Suprapubic skin (tissue), 4 donors: ENCODE measurements at regions not wholly inside any gene's neighbourhood (a gene's known extent, or its start where the extent isn't known, plus 50 kb on each side); places are given as distances from the start of the nearest gene placed in this dataset.
"Not testable (repeated sequence)": the region's sequence is repeated elsewhere in the genome, so short reads cannot be mapped to it uniquely, and the experiment has no call there.

Source experiments
- DNase-seq, 2 donors: peaks; one replicate each; pipeline ENCODE4 v3.0.0-alpha.2; 2019; ENCODE audit warnings: low spot score in 2 of 2
- H3K27ac ChIP-seq: fragments of 200-600 bp; sonication (generic); one replicate; pipeline ENCODE4 v1.5.1; 2019
- H3K27me3 ChIP-seq: fragments of 200-600 bp; sonication (generic); one replicate; pipeline ENCODE4 v1.5.1; 2019
- H3K36me3 ChIP-seq: fragments of 200-600 bp; sonication (generic); one replicate; pipeline ENCODE4 v1.5.1; 2019
- H3K4me1 ChIP-seq: fragments of 200-600 bp; sonication (generic); one replicate; pipeline ENCODE4 v1.5.1; 2019
- H3K4me3 ChIP-seq: fragments of 200-600 bp; sonication (generic); one replicate; pipeline ENCODE4 v1.5.1; 2019; ENCODE audit warnings: mild to moderate bottlenecking
- H3K9me3 ChIP-seq: fragments of 200-600 bp; sonication (generic); one replicate; pipeline ENCODE4 v1.5.1; 2019
- CTCF ChIP-seq, 2 donors: fragments of 200-600 bp in 1 of 2; fragments of 450-650 bp in 1 of 2; sonication (generic) in 1 of 2; IDR thresholded peaks; one replicate each; pipeline ENCODE4 v1.5.1; 2016 to 2019; ENCODE audit warnings: antibody characterized with exemption in 2 of 2, mild to moderate bottlenecking in 1 of 2, moderate library complexity in 1 of 2
- EP300 ChIP-seq: sonication (generic); formaldehyde crosslinking; IDR thresholded peaks from one replicate; pipeline ENCODE4 v1.6.1; 2017; ENCODE audit warnings: antibody characterized with exemption
- POLR2A ChIP-seq, 2 donors: fragments of 450-650 bp; IDR thresholded peaks; one replicate each; pipeline ENCODE4 v1.6.1; 2017; ENCODE audit warnings: antibody characterized with exemption in 2 of 2, mild to moderate bottlenecking in 2 of 2, moderate library complexity in 2 of 2
- POLR2AphosphoS5 ChIP-seq, 3 donors: sonication (generic); formaldehyde crosslinking; IDR thresholded peaks; one replicate each; pipeline ENCODE4 v1.6.1; 2017; ENCODE audit warnings: antibody characterized with exemption in 3 of 3
- WGBS: methylation state at CpG from one replicate; pipeline ENCODE4 v1.1.5; 2018; 5-methylcytosine and 5-hydroxymethylcytosine counted together

- Histone ChIP-seq H3K27me3 (no peaks in the 10 kb centered on the region), H3K27ac (no peak overlapping the region), H3K4me1 (no peaks in the 10 kb centered on the region), H3K36me3 (no peaks in the 10 kb centered on the region), H3K9me3 (no peaks in the 10 kb centered on the region), H3K4me3 (no peak overlapping the region)
- no peak for TF ChIP-seq POLR2A (IDR thresholded peaks at IDR 0.05)
- no peak for TF ChIP-seq CTCF (IDR thresholded peaks at IDR 0.05)
- no peak for TF ChIP-seq EP300
- no peak for TF ChIP-seq POLR2AphosphoS5 (IDR thresholded peaks at IDR 0.05)
- WGBS, result 94% methylated on average over 2 of the region's 2 CpGs
- DNase-seq, result no peak
Measured at GRCh38 chr11:25615841-25616240, 716.1 kb upstream of the ANO3 start.

- WGBS, result 70% methylated on average over 3 of the region's 3 CpGs
- Histone ChIP-seq H3K27me3 (no peaks in the 10 kb centered on the region), H3K4me3 (no peak overlapping the region), H3K36me3 (no peaks in the 10 kb centered on the region), H3K9me3 (no peaks in the 10 kb centered on the region), H3K4me1 (no peaks in the 10 kb centered on the region), H3K27ac (no peak overlapping the region)
- no peak for DNase-seq
- TF ChIP-seq CTCF (IDR thresholded peaks at IDR 0.05), result no peak
- TF ChIP-seq POLR2A (IDR thresholded peaks at IDR 0.05), result no peak
- no peak for TF ChIP-seq POLR2AphosphoS5 (IDR thresholded peaks at IDR 0.05)
- TF ChIP-seq EP300, result no peak
Measured at GRCh38 chr11:25625094-25625493, 706.8 kb upstream of the ANO3 start.

- WGBS, result 97% methylated on average over 4 of the region's 5 CpGs
- no peak for DNase-seq
- Histone ChIP-seq H3K4me3 (no peak overlapping the region), H3K9me3 (no peaks in the 10 kb centered on the region), H3K4me1 (no peaks in the 10 kb centered on the region), H3K36me3 (no peaks in the 10 kb centered on the region), H3K27ac (no peak overlapping the region), H3K27me3 (no peaks in the 10 kb centered on the region)
- TF ChIP-seq POLR2A (IDR thresholded peaks at IDR 0.05) (no peak), CTCF (IDR thresholded peaks at IDR 0.05) (no peak), EP300 (no peak), POLR2AphosphoS5 (IDR thresholded peaks at IDR 0.05) (no peak)
Measured at GRCh38 chr11:25628030-25628429, 703.9 kb upstream of the ANO3 start.

- H3K4me1 ChIP-seq, result no peaks in the 10 kb centered on the region
- no peaks in the 10 kb centered on the region for H3K36me3 ChIP-seq
- no peak overlapping the region for H3K4me3 ChIP-seq
- WGBS, result 57% methylated on average over 1 of the region's 1 CpG
- no peaks in the 10 kb centered on the region for H3K9me3 ChIP-seq
- TF ChIP-seq POLR2A (IDR thresholded peaks at IDR 0.05) (no peak), CTCF (IDR thresholded peaks at IDR 0.05) (no peak), POLR2AphosphoS5 (IDR thresholded peaks at IDR 0.05) (no peak), EP300 (no peak)
- no peak for DNase-seq
- no peaks in the 10 kb centered on the region for H3K27me3 ChIP-seq
- no peak overlapping the region for H3K27ac ChIP-seq
Measured at GRCh38 chr11:25633230-25633629, 698.7 kb upstream of the ANO3 start.

- H3K27ac ChIP-seq, H3K36me3 ChIP-seq, H3K27me3 ChIP-seq, H3K9me3 ChIP-seq, H3K4me3 ChIP-seq, H3K4me1 ChIP-seq, DNase-seq: not testable (repeated sequence)
- 67% methylated on average over 1 of the region's 12 CpGs for WGBS
Measured at GRCh38 chr11:25649220-25649619, 682.7 kb upstream of the ANO3 start.

GRCh38 chr11:25650319-25650718 is 681.6 kb upstream of the ANO3 start:
- Histone ChIP-seq H3K27me3 (no peaks in the 10 kb centered on the region), H3K27ac (no peak overlapping the region), H3K4me3 (no peak overlapping the region), H3K9me3 (no peaks in the 10 kb centered on the region), H3K36me3 (no peaks in the 10 kb centered on the region), H3K4me1 (no peaks in the 10 kb centered on the region)
- DNase-seq, result no peak
- TF ChIP-seq POLR2AphosphoS5 (IDR thresholded peaks at IDR 0.05) (no peak), CTCF (IDR thresholded peaks at IDR 0.05) (no peak), POLR2A (IDR thresholded peaks at IDR 0.05) (no peak), EP300 (no peak)
- 92% methylated on average over 12 of the region's 12 CpGs for WGBS
